OCI-LY1 (cell line): ENCODE measurements at regions not wholly inside any gene's neighbourhood (a gene's known extent, or its start where the extent isn't known, plus 50 kb on each side); places are given as distances from the start of the nearest gene placed in this dataset.

Source experiments
- EZH2 ChIP-seq: fragments of 200-600 bp; sonication (generic), shearing (Covaris generic); IDR thresholded peaks from 2 replicates; pipeline ENCODE4 v1.8.0; 2017; ENCODE audit warnings: borderline replicate concordance, mixed run types, mild to moderate bottlenecking, antibody characterized with exemption, low read length, moderate library complexity, mixed read lengths
- TF ChIP-seq, protein P1 (sequence below): fragments of 200-600 bp; sonication (generic), shearing (Covaris generic); IDR thresholded peaks from 2 replicates; pipeline ENCODE4 v1.5.1; 2017; ENCODE audit warnings: mild to moderate bottlenecking, antibody characterized with exemption, low read length, moderate library complexity, mixed read lengths

DNA sequence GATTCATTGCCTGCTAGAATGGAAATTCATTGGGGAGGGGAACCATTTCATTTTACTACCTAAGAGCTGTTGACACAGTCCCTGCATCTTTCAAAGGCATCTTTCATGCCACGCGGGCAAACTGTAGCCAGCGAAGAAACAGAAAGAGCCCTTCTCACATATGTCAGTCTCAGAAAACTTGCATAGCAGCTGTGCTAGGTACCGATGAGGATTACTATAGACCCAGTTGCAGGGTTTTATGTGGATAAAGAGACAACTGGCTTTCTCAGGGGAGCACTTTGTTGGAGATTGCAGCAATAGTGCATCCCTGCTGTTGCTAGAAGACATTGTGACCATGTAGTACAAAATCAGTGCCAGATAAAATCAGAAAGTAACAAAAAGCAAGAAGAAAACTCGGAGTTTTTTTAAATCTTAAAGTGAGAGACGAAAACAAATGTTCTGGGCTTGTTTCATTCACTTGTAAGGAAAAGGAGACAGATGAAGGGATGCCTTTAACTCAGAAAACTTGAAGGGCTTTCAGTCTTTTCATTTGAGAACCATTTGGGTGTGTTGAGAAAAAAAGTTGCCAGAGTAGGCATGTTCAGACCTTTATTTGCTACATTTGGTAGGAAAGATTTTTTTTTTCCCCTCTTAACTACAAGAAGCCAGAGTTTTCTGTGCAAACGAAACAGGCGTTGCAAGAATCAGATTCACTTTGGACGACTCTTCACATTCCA, 804.1 kb downstream of the USP25 start:
- TF ChIP-seq EZH2: no peak
- TF ChIP-seq, protein P1, sequence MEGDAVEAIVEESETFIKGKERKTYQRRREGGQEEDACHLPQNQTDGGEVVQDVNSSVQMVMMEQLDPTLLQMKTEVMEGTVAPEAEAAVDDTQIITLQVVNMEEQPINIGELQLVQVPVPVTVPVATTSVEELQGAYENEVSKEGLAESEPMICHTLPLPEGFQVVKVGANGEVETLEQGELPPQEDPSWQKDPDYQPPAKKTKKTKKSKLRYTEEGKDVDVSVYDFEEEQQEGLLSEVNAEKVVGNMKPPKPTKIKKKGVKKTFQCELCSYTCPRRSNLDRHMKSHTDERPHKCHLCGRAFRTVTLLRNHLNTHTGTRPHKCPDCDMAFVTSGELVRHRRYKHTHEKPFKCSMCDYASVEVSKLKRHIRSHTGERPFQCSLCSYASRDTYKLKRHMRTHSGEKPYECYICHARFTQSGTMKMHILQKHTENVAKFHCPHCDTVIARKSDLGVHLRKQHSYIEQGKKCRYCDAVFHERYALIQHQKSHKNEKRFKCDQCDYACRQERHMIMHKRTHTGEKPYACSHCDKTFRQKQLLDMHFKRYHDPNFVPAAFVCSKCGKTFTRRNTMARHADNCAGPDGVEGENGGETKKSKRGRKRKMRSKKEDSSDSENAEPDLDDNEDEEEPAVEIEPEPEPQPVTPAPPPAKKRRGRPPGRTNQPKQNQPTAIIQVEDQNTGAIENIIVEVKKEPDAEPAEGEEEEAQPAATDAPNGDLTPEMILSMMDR: no peak
